Activated CD4-positive, alpha-beta T cell treated with anti-CD3 and anti-CD28 coated beads, Interleukin-2, amount 50 U/mL, for 48 hours (primary cell): ENCODE measurements at regions not wholly inside any gene's neighbourhood (a gene's known extent, or its start where the extent isn't known, plus 50 kb on each side); places are given as distances from the start of the nearest gene placed in this dataset.
A peak's percentile ranks its signal among the peaks of the same experiment; 100 is the strongest.

Experiments used
- DNase-seq, 2 experiments: peaks; one replicate each; pipeline ENCODE4 v3.0.0-alpha.2; 2020

- DNase-seq: no peak
Observed at GRCh38 chr2:12063210-12063609, 316.8 kb downstream of the LPIN1 start.

GRCh38 chr2:12064153-12064552, 317.7 kb downstream of the LPIN1 start:
- DNase-seq: no peak

DNA sequence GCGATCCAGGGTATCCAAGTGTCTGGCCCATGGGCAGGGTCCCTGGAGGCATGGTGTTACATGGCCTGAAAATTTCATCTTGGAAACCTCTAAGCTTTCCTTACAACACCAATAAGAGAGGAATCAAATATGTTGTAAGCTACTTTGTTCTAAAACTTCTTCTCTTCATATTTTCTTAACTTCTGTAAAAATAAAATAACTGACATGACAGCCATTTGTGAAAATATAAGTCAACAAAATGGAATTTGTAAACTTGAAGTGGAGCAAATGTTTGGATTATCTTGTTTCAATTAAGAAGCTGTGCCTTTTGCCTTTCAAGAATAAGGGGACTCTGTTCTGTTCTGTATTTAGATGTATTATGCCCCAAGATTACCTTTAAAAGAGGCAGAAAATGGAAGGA, 319.7 kb downstream of the LPIN1 start:
- no peak for DNase-seq

GRCh38 chr2:12066986-12067385, 320.6 kb downstream of the LPIN1 start:
- DNase-seq: no peak

DNA sequence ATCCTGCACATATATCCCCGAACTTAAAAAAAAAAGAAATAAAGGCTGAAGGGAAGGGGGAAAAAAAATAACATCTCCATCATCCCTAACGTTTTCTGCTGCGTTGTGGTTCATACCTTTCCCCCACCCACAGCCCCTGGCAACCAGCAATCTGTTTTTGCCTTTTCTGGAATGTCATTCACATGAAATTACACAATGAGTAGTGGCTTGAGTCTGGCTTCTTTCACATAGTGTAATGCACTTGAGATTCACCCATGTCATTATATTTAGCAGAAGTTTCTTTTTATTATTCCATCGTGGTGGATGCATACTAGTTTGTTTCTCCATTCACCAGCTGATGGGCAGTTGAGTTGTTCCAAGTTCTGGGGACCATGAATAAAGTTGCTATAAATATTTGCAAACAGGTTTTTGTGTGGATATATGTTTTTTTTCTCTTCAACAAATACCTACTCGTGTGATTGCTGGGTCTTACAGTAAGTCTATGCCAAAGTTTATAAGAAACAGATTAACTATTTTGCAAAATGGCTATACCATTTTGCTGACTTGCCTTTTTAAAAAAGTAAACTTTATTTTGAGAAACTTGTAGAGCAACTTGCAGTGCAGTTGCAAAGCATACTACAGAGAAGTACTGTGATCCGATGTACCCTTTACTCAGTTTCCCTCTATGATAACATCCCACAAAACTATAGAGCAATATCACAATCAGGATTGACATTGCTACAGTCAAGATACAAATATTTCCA, 322.5 kb downstream of the LPIN1 start:
- DNase-seq: no peak

- DNase-seq: no peak
Observed at GRCh38 chr2:12070153-12070552, 323.7 kb downstream of the LPIN1 start.

DNA sequence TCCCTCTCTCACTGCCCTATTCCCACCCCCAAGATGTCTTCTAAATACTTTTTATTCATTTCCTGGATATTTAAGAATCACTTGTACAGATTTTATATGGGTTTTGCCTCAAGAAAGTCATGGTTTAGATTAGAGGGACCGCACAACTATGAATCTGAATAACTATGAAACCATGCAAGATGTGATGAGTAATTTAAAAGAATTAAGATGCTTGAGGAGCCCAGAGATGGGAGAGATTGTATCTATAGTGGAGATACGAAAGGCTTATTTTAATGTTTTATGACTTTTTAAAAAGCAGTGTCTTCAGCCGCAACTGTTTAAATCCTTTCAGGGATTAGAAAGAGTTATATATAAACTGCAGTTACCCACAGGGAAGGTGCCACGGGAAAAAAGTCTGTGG, 324.1 kb downstream of the LPIN1 start:
- DNase-seq: no peak

GRCh38 chr2:12071318-12071717, 324.9 kb downstream of the LPIN1 start:
- DNase-seq: no peak

DNA sequence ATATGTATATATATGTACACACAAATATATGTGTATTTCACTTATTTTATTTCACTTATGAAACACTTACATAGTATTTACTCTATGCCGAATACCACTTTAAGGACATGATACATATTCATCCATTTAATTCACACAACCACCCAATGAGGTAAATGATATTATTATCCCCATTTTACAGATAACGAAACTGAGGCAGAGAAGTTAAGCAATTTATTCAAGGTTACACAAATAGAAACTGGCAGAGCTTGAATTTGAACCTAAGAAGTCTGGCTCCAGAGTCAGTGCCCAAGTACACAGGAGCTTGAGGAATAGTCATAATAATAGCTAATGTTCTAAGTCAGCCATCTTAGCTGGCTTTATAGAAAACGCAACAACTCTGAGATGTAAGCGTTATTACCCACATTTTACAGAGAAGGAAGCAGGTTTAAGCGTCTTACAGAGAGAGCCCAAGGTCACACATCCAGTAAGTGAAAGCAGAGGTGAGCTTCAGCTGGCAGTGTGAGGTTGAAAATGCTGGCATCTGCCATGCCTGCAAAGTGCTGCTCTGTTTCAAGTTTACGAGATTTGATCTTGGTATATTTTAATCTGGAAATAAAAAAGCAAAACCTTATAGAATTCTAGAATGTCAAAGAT, 326.9 kb downstream of the LPIN1 start:
- no peak for DNase-seq

GRCh38 chr2:12074126-12074844, 327.9 kb downstream of the LPIN1 start:
- no peak for DNase-seq

DNA sequence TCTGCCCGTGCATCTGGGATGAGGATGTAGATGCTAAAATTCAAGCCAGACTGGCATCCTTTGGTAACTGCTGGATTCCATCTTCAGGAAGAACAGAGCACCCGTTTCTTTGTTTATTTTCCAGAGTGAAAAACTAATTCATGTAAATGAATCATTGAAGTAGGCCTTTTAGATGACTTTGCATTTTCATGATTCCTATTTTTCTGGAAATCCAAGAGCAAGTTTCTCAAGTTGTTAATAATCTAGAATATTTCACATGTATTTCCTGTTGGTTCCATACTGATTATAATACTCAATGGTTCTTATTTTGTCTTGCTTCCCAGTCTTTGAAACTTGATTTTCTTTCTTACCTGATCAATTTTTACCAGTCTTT, 328.4 kb downstream of the LPIN1 start:
- no peak for DNase-seq

- DNase-seq: no peak
Observed at GRCh38 chr2:12075603-12076002, 329.2 kb downstream of the LPIN1 start.

GRCh38 chr2:12076810-12077209, 330.4 kb downstream of the LPIN1 start:
- peak; percentile 7 to 19 for DNase-seq

DNA sequence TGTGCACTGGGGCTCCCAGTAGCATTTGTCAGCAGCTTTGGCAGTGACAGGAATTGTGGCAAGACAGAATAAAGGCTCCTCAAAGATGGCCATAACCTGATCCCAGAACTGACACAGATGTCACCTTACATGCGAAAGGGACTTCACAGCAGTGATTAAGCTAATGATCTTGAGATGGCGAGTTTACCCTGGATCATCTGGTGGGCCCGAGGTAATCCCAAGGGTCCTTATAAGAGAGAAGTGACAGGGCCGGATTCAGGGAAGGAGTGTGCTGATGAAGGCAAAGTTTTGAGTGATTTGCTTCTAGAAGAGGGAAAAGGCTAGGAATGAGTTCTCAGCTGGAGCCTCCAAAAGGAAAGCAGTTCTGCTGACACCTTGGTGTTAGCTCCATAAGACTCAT, 333.9 kb downstream of the LPIN1 start:
- no peak for DNase-seq

GRCh38 chr2:12081481-12082210, 335.2 kb downstream of the LPIN1 start:
- DNase-seq: no peak

- DNase-seq: no peak
Observed at GRCh38 chr2:12083081-12083581, 336.7 kb downstream of the LPIN1 start.

DNA sequence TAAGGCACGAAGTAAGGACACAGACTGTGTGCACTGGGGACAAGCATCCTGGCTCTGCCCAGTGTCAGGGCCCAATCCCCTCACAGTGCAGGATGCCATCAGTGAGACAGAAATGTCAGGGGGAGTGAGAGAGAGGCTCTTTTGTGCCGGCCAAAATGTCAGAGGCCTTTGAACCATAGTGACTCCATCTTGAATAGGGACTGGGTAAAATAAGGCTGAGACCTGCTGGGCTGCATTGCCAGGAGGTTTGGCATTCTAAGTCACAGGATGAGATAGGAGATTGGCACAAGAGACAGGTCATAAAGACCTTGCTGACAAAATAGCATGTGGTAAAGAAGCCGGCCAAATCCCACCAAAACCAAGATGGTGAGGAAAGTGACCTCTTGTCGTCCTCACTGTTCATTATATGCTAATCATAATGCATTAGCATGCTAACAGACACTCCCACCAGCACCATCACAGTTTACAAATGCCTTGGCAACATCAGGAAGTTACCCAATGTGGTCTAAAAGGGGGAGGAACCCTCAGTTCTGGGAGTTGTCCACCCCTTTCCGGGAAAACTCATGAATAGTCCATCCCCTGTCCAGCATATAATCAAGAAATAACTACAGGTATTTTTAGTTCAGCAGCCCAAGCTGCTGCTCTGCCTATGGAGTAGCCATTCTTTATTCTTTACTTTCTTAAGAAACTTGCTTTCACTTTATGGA, 337.4 kb downstream of the LPIN1 start:
- no peak for DNase-seq

DNA sequence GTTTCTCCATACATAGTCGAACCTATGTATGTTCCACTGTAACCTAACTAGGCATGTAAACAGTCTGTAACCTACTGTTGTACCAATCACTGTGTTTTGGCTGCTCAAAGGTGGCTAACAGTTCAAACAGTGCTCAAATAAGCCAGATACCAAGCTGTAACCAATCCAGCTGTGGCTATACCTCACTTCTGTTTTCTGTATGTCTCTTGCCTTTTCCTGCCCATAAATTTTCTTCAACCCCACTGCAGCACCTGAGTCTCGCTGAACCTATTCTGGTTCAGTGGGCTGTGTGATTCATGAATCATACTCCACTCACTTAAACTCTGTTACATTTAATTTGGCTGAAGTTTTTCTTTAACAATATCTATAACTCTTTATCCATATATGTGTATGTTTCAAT, 340.7 kb downstream of the LPIN1 start:
- DNase-seq: no peak

- DNase-seq: no peak
Observed at GRCh38 chr2:12087671-12088380, 341.4 kb downstream of the LPIN1 start.

DNA sequence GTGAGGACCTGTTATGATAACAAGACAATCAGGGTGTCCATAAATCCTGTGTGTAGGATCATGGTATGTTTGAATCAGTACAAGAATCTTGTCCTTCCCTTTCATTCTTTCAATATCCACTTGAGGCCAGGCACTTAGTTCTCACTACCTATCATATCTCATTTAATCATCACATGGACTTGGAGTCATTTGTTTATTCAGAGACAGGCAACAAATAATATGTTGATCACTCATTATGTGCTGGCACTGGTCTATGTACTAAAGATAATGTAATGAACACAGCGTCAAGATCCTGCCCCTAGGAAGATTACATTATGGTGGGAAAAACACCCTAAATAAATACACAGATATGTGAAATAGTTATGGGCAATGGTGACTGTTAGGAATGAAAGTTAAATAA, 342.6 kb downstream of the LPIN1 start:
- no peak for DNase-seq

DNA sequence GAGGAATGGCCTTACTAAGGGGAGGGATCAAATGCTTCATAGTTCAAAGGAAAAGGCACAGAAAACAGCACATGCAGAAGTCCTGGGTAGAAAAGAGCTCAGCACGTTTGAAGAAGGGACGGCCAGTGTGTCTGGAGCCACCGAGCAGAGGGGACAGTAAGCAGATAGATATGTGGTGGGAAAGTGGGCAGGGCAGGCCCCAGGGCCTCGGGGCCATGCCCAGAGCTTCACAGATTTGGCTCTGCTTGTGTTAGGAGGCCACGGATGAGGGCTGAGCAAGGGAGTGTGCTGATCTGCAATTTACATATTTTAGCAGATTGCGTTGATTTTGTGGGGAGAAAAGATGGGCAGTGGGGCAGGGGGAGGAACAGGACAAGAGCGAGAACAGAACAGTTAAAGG, 343.1 kb downstream of the LPIN1 start:
- no peak for DNase-seq

- DNase-seq: no peak
Observed at GRCh38 chr2:12090072-12090471, 343.6 kb downstream of the LPIN1 start.
